HCEC 1CT (cell line): ENCODE measurements at regions not wholly inside any gene's neighbourhood (a gene's known extent, or its start where the extent isn't known, plus 50 kb on each side); places are given as distances from the start of the nearest gene placed in this dataset.

Experiments
- DNase-seq: peaks from one replicate; pipeline ENCODE4 v3.0.0-alpha.2; 2017

GRCh38 chr1:71170925-71171324 is 90.1 kb upstream of the ZRANB2 start:
- no peak for DNase-seq

GRCh38 chr1:71167505-71167904 is 86.7 kb upstream of the ZRANB2 start:
- no peak for DNase-seq

- DNase-seq: no peak
Measured at GRCh38 chr1:71166178-71167173, 85.6 kb upstream of the ZRANB2 start.

- DNase-seq: no peak
Measured at GRCh38 chr1:71157715-71158114, 76.9 kb upstream of the ZRANB2 start.

GRCh38 chr1:71157151-71157550 is 76.3 kb upstream of the ZRANB2 start:
- DNase-seq: no peak

GRCh38 chr1:71156590-71156989 is 75.8 kb upstream of the ZRANB2 start:
- no peak for DNase-seq

- DNase-seq: no peak
Measured at GRCh38 chr1:71154429-71154828, 73.6 kb upstream of the ZRANB2 start.

- no peak for DNase-seq
Measured at GRCh38 chr1:71153826-71154225, 73.0 kb upstream of the ZRANB2 start.

GRCh38 chr1:71147637-71148360 is 67.0 kb upstream of the ZRANB2 start:
- no peak for DNase-seq

- peak; percentile 31 for DNase-seq
Measured at GRCh38 chr1:71135571-71135970, 54.7 kb upstream of the ZRANB2 start.
